IMR-90 (cell line): ENCODE measurements at regions not wholly inside any gene's neighbourhood (a gene's known extent, or its start where the extent isn't known, plus 50 kb on each side); places are given as distances from the start of the nearest gene placed in this dataset.

ENCODE experiments used
- ATAC-seq: fragments of 200-7000 bp; cut with Tn5 transposase; 2 replicates; pipeline ENCODE4 v1.9.1; 2020; ENCODE audit warnings: low read depth, mild to moderate bottlenecking, moderate library complexity
- BruUV-seq: library from RNA; stranded (reverse); fragments of 400-500 nt; replicated peaks from 2 replicates; lab custom pipeline; 2021; lab: Mats Ljungman, UMichigan
- CTCF ChIA-PET: fragments of 300-600 bp; formaldehyde crosslinking; extraction: SDS; loops from one replicate; lab custom pipeline; 2021; ENCODE audit warnings: antibody characterized with exemption; lab: Yijun Ruan, JAX
- POLR2A ChIA-PET: fragments of 300-600 bp; sonication (Branson Sonifier 250); formaldehyde crosslinking; loops from one replicate; lab custom pipeline; 2022; ENCODE audit warnings: antibody characterized with exemption; ENCODE audit not compliant: unreplicated experiment; lab: Charles Lee
- DNase-seq: peaks from one replicate; pipeline ENCODE4 v3.0.0; 2013
- H2AFZ ChIP-seq: replicated peaks from 2 replicates; pipeline ENCODE3; 2013; ENCODE audit warnings: low read length, mild to moderate bottlenecking; ENCODE audit not compliant: poor library complexity
- H2AK5ac ChIP-seq: 2 replicates; pipeline ENCODE4 v1.6.1; 2013; ENCODE audit warnings: low read depth, low read length, inconsistent platforms
- H2AK9ac ChIP-seq: replicated peaks from 2 replicates; pipeline ENCODE3; 2013; ENCODE audit warnings: mild to moderate bottlenecking, low read depth, low read length, moderate library complexity; ENCODE audit not compliant: poor library complexity
- H2BK120ac ChIP-seq: 2 replicates; pipeline ENCODE4 v1.6.1; 2013; ENCODE audit warnings: low read depth, low read length, inconsistent platforms
- H2BK15ac ChIP-seq: 3 replicates; pipeline ENCODE4 v1.6.1; 2013; ENCODE audit warnings: low read depth, low read length, inconsistent platforms
- H2BK20ac ChIP-seq: 2 replicates; pipeline ENCODE4 v1.6.1; 2013; ENCODE audit warnings: low read depth, mild to moderate bottlenecking, inconsistent platforms, low read length, moderate library complexity
- H2BK5ac ChIP-seq: 2 replicates; pipeline ENCODE4 v1.6.1; 2013; ENCODE audit warnings: mild to moderate bottlenecking, low read depth, low read length, inconsistent platforms; ENCODE audit not compliant: poor library complexity, severe bottlenecking
- H3K14ac ChIP-seq: replicated peaks from 2 replicates; pipeline ENCODE4 v1.6.1; 2013; ENCODE audit warnings: low read depth, low read length, inconsistent platforms
- H3K18ac ChIP-seq: 2 replicates; pipeline ENCODE4 v1.6.1; 2013; ENCODE audit warnings: low read depth, low read length, control low read depth
- H3K23ac ChIP-seq: 2 replicates; pipeline ENCODE4 v1.6.1; 2013; ENCODE audit warnings: low read depth, low read length, inconsistent platforms
- H3K27ac ChIP-seq: 2 replicates; pipeline ENCODE4 v1.5.1; 2013; ENCODE audit warnings: mild to moderate bottlenecking, control low read depth, low read length; ENCODE audit not compliant: insufficient read depth
- H3K27me3 ChIP-seq: 2 replicates; pipeline ENCODE4 v1.6.1; 2013; ENCODE audit warnings: low read length; ENCODE audit not compliant: control insufficient read depth, insufficient read depth
- H3K36me3 ChIP-seq: 2 replicates; pipeline ENCODE4 v1.6.1; 2013; ENCODE audit warnings: low read length, mixed read lengths; ENCODE audit not compliant: control insufficient read depth, insufficient read depth
- H3K4ac ChIP-seq: 2 replicates; pipeline ENCODE4 v1.6.1; 2013; ENCODE audit warnings: low read depth, low read length, inconsistent platforms
- H3K4me1 ChIP-seq: 2 replicates; pipeline ENCODE4 v1.6.1; 2013; ENCODE audit warnings: low read length, mixed read lengths; ENCODE audit not compliant: control insufficient read depth, insufficient read depth
- H3K4me2 ChIP-seq: 2 replicates; pipeline ENCODE4 v1.6.1; 2013; ENCODE audit warnings: low read depth, mild to moderate bottlenecking, control low read depth, low read length, moderate library complexity
- H3K4me3 ChIP-seq: 2 replicates; pipeline ENCODE4 v1.5.1; 2013; ENCODE audit warnings: low read depth, mild to moderate bottlenecking, control low read depth, low read length, moderate library complexity; ENCODE audit not compliant: insufficient read depth
- H3K56ac ChIP-seq: 2 replicates; pipeline ENCODE4 v1.6.1; 2013; ENCODE audit warnings: low read length, inconsistent platforms; ENCODE audit not compliant: insufficient read depth; ENCODE audit errors: extremely low read depth
- H3K79me1 ChIP-seq, 2 experiments: 2 replicates each; pipeline ENCODE4 v1.6.1; 2013; ENCODE audit warnings: low read length in 2 of 2, inconsistent platforms in 1 of 2, low read depth in 1 of 2
- H3K9ac ChIP-seq: 2 replicates; pipeline ENCODE4 v1.6.1; 2013; ENCODE audit warnings: low read depth, low read length, control low read depth
- H3K9me1 ChIP-seq: 2 replicates; pipeline ENCODE4 v1.6.1; 2013; ENCODE audit warnings: low read length, inconsistent platforms; ENCODE audit not compliant: insufficient read depth
- H3K9me3 ChIP-seq: 2 replicates; pipeline ENCODE4 v1.6.1; 2013; ENCODE audit warnings: low read length; ENCODE audit not compliant: control insufficient read depth, insufficient read depth
- H4K20me1 ChIP-seq: 2 replicates; pipeline ENCODE4 v1.6.1; 2013; ENCODE audit warnings: low read length, inconsistent platforms; ENCODE audit not compliant: insufficient read depth
- H4K5ac ChIP-seq: 2 replicates; pipeline ENCODE4 v1.6.1; 2013; ENCODE audit warnings: mild to moderate bottlenecking, low read depth, low read length, control low read depth
- H4K8ac ChIP-seq, 2 experiments: 2 replicates each; pipeline ENCODE4 v1.6.1; 2013; ENCODE audit warnings: low read depth in 2 of 2, low read length in 2 of 2, control low read depth in 1 of 2, inconsistent platforms in 1 of 2
- H4K91ac ChIP-seq: 2 replicates; pipeline ENCODE4 v1.6.1; 2013; ENCODE audit warnings: low read depth, low read length, inconsistent platforms; ENCODE audit not compliant: insufficient read depth
- CHD1 ChIP-seq: IDR thresholded peaks from 2 replicates; pipeline ENCODE4 v1.6.1; 2012; ENCODE audit warnings: low read depth, low read length, improper control_type of control experiment
- CTCF ChIP-seq: conservative IDR thresholded peaks from 2 replicates; pipeline ENCODE4 v1.5.1; 2012; ENCODE audit warnings: mild to moderate bottlenecking, low read depth, low read length, improper control_type of control experiment
- MXI1 ChIP-seq: IDR thresholded peaks from 2 replicates; pipeline ENCODE4 v1.6.1; 2012; ENCODE audit warnings: low read depth, mild to moderate bottlenecking, low read length, moderate library complexity, borderline replicate concordance
- RAD21 ChIP-seq: IDR thresholded peaks from 2 replicates; pipeline ENCODE4 v1.6.1; 2012; ENCODE audit warnings: low read length, improper control_type of control experiment
- RCOR1 ChIP-seq: IDR thresholded peaks from 2 replicates; pipeline ENCODE4 v1.6.1; 2012; ENCODE audit warnings: mild to moderate bottlenecking, low read length, improper control_type of control experiment; ENCODE audit not compliant: insufficient replicate concordance
- SMC3 ChIP-seq: fragments of 150-350 bp; IDR thresholded peaks from 2 replicates; pipeline ENCODE4 v1.6.1; 2016; ENCODE audit warnings: low read depth, mild to moderate bottlenecking, antibody characterized with exemption, low read length, moderate library complexity
- WGBS, 2 experiments: methylation state at CpG; one replicate each; pipeline versions ENCODE4 v1.1.5 to v1.1.7; 2013; ENCODE audit warnings: missing lambda C conversion rate in 2 of 2; ENCODE audit not compliant: insufficient read length in 1 of 2; ENCODE audit errors: extremely low coverage in 2 of 2; 5-methylcytosine and 5-hydroxymethylcytosine counted together
- dilution Hi-C: fragments of 300-500 bp; cut with HindIII; formaldehyde crosslinking; loops from one replicate; pipeline ENCODE4 v1.14.3; 2018; ENCODE audit warnings: low sequenced_read_pairs; ENCODE audit not compliant: unreplicated experiment
- in situ Hi-C: fragments of 300-500 bp; cut with MboI; formaldehyde crosslinking; loops from 3 replicates; pipeline ENCODE4 v1.14.3; 2019; ENCODE audit warnings: low sequenced_read_pairs, inconsistent platforms, mixed read lengths
- intact Hi-C: fragments of 100-400 bp; cut with micrococcal nuclease; formaldehyde crosslinking; loops from 2 replicates; pipeline ENCODE4 v1.10.0; 2022

- H3K36me3 ChIP-seq: no peaks in the 10 kb centered on the region
- no peak overlapping the region for H3K4me2 ChIP-seq
- in situ Hi-C loops: no loop called here
- H3K18ac ChIP-seq: no peak overlapping the region; the same call in 1 of the 2 replicates
- no peak overlapping the region for H2BK15ac ChIP-seq
- peak overlapping the region; percentile 17 for H2BK120ac ChIP-seq
- H2AFZ ChIP-seq: peak overlapping the region; percentile 67
- no peak overlapping the region for H2BK20ac ChIP-seq
- H3K23ac ChIP-seq: no peak overlapping the region
- peak overlapping the region; percentile 22; the same call in 1 of the 2 replicates for H3K4ac ChIP-seq
- H3K27me3 ChIP-seq: peaks cover 33% of the 10 kb centered on the region
- no peaks in the 10 kb centered on the region for H3K79me1 ChIP-seq
- no peaks in the 10 kb centered on the region for H4K20me1 ChIP-seq
- H3K4me1 ChIP-seq: no peaks in the 10 kb centered on the region; the same call in 1 of the 2 replicates
- H4K5ac ChIP-seq: no peak overlapping the region; the same call in 1 of the 2 replicates
- BruUV-seq: no TSS peak
- ATAC-seq (peak; percentile 92), DNase-seq (peak; percentile 24)
- intact Hi-C loops: loop anchor here (2.0 to 5.0 kb wide), 2 partner anchors 84 to 147 kb away; no protein-coding TSS in a partner anchor
- no peak overlapping the region for H3K27ac ChIP-seq
- dilution Hi-C loops: no loop called here
- H3K14ac ChIP-seq: no peak overlapping the region
- H3K9ac ChIP-seq: no peak overlapping the region
- ChIA-PET POLR2A (no interaction called here), CTCF (interaction anchor here (0.7 to 2.7 kb wide), 10 partner anchors 10 to 254 kb away, joined by 3 to 12 read pairs (median 4); no protein-coding TSS in a partner anchor)
- no peak overlapping the region for H2BK5ac ChIP-seq
- 7% methylated on average over 2 of the region's 11 CpGs; no CpG with 5 or more reads in 1 of the 2 experiments for whole genome bisulfite sequencing, 2 experiments
- no peaks in the 10 kb centered on the region for H3K9me3 ChIP-seq
- no peak overlapping the region for H4K91ac ChIP-seq
- TF ChIP-seq CTCF: peak; percentile 78
- no peak for TF ChIP-seq MXI1
- peak; percentile 65 for TF ChIP-seq RAD21
- TF ChIP-seq CHD1: no peak
- peak; percentile 48 for TF ChIP-seq SMC3
- TF ChIP-seq RCOR1: no peak
- no peak overlapping the region for H2AK9ac ChIP-seq
- H3K9me1 ChIP-seq: no peaks in the 10 kb centered on the region
- H4K8ac ChIP-seq: no peak overlapping the region
- no peak overlapping the region for H3K56ac ChIP-seq
- peak overlapping the region; percentile 60 for H2AK5ac ChIP-seq
- H3K4me3 ChIP-seq: no peak overlapping the region
These were observed 77.9 kb upstream of the TOP3B start for GRCh38 chr22:22060200-22061084.
